HG03354 (cell line): ENCODE measurements at regions not wholly inside any gene's neighbourhood (a gene's known extent, or its start where the extent isn't known, plus 50 kb on each side); places are given as distances from the start of the nearest gene placed in this dataset.

ENCODE experiments used
- ATAC-seq: cut with Tn5 transposase; IDR thresholded peaks from one replicate; pipeline ENCODE4 v1.9.1; 2021; ENCODE audit warnings: mild to moderate bottlenecking; ENCODE audit not compliant: unreplicated experiment, poor library complexity, severe bottlenecking

DNA sequence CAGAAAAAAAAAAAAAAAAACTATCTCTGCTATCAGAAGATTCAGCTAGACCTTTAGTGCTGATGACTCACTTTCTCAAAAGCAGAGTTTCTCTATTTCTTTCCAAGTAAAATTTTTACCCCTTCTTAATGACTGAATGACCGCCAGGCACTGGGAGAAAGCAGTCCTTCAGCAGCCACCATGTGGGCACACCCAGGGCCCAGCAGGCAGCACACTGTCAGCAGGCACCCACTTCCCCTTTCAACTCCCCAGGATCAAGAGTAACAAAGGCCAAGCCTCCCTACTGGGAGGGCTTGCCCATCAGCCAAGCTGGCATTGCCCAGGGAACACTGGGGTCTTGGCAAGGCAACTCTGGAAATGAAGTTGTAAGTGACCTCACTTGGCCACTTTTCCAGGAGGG lies 201.9 kb upstream of the MAMLD1 start:
- no peak for ATAC-seq

GRCh38 chrX:150162141-150162540 lies 201.0 kb upstream of the MAMLD1 start:
- no peak for ATAC-seq

- ATAC-seq: no peak
These were observed 199.7 kb upstream of the MAMLD1 start for GRCh38 chrX:150163221-150163930.

DNA sequence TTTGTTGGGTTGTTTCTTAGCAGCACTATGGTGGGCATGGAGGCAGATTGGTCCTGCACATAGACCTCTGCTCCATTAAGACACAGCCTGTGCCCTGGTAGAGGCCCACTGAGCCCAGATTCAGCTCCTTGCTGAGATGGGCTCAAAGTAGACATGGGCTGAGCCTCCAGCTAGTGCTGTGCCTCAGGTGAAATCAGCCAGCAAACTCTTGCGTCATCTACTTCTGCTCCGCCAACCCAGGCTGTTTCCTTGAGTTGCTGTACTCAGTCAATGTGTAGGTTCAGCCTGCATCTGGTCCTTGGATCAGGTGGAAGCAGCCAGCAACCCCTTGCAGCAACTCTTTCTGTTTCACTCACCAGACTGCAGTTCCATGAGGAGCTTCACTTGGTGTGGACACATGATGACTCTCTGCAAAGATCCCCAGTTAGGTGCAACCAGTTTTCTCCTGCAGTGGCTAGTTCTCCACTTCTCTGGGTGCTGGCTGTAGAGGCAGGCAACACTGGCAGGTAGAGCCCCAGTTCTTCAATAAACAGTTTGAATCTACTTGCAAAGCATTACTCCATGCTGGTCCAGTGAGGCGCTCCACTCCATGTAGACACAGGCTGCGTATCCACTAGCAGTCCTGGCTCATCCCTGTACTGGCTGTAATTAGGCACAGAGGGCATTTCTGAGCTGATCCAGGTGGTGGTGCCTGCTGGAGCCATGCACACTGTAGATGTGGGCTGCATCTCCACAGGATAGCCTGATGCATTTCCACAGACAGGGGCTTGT lies 199.0 kb upstream of the MAMLD1 start:
- no peak for ATAC-seq

DNA sequence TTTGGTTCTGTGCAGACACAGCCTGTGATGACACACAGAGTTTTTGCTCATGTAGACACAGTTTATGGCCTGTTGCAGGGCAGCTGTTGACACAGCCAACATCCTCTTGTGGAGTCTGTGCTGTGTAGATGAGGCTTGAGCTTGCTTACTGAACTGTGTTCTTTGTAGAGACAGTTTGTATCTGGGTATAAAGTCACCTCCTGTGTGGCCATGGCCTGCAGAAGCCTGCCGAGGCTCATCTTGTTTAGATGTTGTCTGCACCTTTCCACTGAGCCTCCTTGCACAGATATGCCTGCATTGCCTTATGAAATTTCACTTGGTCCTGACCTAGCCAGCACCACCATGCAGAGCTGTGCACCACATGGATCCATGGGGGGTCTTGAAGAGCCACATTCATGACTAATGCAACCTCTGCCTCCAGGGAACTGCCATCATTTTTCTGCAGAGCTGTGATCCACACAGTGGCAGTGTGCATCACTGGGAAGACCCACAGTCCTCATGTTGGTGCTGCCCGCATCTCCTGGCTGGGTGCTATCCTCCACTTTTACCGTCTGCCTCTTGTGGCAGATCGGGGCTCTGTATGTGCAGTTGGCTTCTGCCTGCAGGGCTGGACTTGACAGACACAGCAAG lies 198.0 kb upstream of the MAMLD1 start:
- ATAC-seq: no peak

DNA sequence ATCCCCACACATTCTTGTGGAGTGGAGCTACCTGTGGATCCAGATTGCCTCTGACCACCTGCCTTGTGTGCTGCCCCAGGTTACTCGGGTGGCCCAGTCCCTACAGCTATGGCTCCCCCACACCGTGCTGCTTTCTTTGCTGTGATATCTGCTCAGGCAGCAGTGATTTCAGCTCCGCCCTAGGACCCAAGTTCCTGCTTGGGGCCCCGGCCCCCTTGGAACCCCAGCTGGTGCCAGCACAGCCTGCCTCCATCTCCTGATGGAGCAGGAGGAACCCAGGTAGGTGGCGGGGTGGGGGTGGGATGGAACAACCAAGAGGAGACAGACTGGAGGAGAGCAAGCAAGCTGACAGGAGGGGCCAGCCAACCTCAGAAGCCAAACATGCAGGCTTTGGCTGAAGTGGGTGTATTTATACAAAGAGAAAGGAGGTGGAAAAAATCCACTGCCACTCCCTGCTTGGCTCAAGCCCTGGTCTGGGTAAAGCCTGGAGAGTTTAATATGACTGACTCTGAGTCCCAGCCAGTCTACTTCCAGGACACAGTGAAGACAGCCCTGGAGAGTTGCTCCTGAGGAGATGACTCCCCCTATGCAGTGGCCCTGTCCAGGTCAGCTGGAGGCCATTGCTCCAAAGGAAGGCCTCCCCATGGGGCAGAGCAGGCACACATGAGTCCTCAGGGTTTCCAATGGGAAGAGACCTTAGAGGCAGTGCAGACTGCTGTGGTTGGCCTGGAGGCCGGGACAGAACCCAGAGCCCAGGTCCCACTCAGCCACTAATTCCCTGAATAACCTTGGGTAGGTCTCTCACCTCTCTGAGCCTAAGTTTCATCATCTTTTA lies 197.1 kb upstream of the MAMLD1 start:
- no peak for ATAC-seq

- ATAC-seq: no peak
These were observed 195.4 kb upstream of the MAMLD1 start for GRCh38 chrX:150167482-150168324.

- no peak for ATAC-seq
These were observed 181.0 kb upstream of the MAMLD1 start for GRCh38 chrX:150182161-150182560.

GRCh38 chrX:150184491-150184890 lies 178.6 kb upstream of the MAMLD1 start:
- no peak for ATAC-seq

GRCh38 chrX:150185766-150186165 lies 177.4 kb upstream of the MAMLD1 start:
- no peak for ATAC-seq

DNA sequence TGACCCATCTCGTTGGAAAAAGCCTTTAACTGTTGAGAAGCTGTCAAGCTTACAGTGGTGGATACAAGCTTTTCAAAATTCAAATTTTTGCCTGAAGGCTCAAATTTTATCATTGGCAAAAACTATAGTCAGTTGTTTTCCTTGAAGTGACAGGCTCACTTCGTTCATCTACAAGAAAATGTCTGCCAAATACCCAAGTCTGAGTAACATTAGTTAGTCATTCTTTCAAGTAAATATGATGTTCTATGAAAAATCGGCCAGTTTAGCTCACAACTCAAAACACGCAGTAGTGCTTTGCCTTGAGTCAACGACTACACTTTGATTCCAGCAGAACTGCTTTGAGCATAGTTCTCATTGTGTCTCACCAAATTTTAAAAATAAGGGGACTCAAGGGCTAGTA lies 170.3 kb upstream of the MAMLD1 start:
- ATAC-seq: no peak

DNA sequence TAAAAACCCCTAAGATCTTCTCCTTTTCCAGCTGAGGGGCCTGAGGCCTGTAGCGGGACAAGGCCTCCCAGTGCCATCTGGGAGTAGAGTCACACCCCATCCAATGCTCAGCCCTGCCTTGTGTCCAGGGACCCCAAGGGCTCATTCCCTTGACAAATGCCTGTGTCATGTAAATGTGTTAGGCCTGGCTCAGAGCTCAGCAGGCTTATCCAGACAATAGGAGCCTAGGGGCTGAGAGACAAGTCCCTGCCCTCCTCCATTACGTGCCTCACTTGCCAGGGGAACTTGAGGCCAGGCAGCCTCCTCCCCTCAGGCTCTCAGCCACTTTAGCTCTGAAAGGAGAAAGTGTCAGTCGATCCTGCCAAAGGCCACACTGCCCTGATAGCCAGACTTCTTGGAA lies 166.8 kb upstream of the MAMLD1 start:
- ATAC-seq: no peak

DNA sequence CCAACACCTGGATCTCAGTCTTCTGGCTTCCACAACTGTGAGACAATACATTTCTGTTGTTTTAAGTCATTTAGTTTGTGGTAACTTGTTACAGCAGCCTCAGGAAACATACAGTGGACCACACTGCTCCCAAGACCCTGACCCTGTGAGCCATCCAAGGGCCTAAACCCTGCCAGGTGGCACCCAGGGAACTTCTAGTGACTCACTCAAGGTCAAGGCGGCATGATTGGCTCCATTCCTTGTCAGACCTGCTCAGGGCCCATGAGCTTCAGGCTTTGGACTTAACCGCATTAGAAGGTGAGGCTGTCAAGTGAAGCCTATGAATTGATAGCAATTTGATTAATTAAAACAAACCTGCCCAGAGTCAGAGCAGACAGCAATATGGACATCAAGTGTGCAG lies 165.7 kb upstream of the MAMLD1 start:
- no peak for ATAC-seq

GRCh38 chrX:150198776-150199175 lies 164.3 kb upstream of the MAMLD1 start:
- no peak for ATAC-seq

DNA sequence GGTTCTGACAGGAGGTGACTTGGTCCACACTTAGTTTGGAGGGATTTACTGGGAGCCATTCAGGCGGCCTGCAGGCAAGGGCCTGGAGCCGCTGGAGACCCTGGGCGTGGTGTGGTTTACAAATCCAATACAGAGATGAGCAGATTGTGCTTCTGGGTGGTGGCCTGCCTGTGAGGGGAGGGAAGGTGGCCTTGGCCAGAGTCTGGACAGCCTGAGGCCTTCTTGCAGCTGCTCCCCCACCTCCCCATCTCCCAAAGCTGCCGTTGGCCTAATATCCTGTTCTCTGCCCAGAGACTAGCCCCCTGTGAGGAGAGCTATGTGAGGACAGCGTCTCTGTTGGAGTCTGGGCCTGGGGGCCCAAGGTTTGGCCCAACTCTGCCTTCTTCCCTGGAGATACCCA lies 163.9 kb upstream of the MAMLD1 start:
- no peak for ATAC-seq

- ATAC-seq: no peak
These were observed 163.3 kb upstream of the MAMLD1 start for GRCh38 chrX:150199803-150200202.

- ATAC-seq: no peak
These were observed 162.8 kb upstream of the MAMLD1 start for GRCh38 chrX:150200361-150200760.

DNA sequence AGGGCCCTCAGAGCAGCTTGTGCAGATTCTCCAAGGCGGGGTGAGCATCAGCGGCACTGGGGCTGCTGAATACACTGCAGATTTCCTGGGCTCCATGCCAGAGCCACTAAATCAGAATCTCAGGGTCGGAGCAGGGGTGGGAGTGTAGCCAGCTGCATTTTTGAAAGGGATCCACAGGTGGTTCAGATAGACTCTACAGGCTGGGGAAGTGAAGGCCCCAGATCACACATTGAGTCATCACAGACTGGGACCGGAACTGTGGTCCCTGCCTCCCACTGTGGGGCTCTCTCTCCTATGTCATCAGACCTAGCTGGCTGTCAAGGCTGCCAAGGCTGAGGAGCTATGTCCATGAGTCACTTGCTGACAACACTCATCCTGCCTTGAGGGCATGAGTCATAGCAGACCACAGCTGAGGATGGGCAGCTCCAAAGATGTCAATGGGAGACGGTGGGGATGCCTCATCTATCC lies 162.3 kb upstream of the MAMLD1 start:
- ATAC-seq: peak; percentile 99

DNA sequence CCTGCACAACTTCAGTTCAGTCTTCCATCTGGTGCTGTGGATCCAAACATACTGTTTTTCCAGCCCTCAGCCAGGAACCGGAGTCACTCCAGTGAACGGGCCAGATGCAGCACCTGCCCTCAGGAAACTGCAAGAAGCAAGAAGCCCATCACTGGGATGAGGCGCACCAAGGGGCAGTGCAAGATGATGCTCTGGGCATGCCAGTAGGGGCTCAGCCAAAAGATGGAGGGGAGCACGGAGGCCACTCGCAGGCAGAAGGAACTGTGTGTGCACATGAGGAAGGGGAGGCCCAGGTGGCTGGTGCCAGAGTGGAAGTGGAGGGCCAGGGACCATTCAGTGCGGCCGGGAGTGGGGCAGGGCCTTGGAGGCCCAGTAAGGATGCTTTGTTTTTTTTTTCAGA lies 161.7 kb upstream of the MAMLD1 start:
- ATAC-seq: no peak
